Effector CD4-positive, alpha-beta T cell (primary cell): ENCODE measurements at regions not wholly inside any gene's neighbourhood (a gene's known extent, or its start where the extent isn't known, plus 50 kb on each side); places are given as distances from the start of the nearest gene placed in this dataset.

Experiments
- DNase-seq: peaks from one replicate; pipeline ENCODE4 v3.0.0-alpha.2; 2020

DNA sequence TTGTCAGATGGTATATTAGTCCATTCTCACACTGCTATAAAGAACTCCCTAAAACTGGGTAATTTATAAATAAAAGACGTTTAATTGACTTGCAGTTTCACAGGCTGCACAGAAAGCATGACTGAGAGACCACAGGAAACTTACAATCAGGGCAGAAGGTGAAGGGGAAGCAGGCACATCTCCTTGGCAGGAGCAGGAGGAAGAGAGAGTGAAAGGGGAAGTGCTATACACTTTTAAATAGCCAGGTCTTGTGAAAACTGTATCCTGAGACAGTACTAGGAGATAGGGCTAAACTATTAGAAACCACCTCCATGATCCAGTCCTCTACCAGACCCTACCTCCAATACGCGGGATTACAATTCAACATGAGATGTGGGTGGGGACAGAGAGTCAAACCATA, 193.9 kb upstream of the KCNG1 start:
- no peak for DNase-seq

DNA sequence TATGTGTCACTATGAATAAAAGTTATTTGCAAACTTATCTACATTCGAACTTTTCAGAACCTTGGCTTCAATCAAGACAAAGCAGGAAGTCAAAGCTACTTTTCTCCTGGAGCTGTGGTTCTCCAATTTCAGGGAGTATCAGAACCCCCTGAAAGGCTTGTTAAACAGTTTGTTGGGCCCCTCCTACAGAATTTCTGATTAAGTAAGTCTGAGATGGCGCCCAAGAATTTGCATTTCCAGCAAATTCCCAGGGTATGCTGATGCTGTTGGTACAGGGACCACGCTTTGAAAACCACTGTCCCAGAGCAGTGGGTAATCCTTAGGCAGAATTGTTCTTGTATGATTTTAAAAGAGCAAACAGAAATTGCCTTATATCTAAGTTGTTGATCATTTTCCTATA, 189.9 kb upstream of the KCNG1 start:
- DNase-seq, result no peak

DNA sequence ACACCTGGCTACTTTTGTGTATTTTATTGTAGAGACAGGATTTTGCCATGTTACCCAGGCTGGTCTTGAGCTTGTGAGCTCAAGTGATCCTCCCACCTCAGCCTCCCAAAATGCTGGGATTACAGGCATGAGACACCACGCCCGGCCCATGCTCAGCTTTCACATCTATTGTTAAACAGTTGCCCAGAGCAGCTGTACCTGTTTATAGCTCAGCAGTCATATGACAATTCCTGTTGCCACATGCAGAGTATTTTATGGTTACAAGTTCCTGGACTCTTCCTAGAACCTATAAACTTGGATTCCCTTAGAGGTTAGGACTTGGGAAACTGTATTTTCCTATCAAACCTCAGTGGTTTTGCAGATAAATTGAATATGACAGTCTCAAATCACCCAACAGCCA, 188.3 kb upstream of the KCNG1 start:
- DNase-seq, result no peak

DNA sequence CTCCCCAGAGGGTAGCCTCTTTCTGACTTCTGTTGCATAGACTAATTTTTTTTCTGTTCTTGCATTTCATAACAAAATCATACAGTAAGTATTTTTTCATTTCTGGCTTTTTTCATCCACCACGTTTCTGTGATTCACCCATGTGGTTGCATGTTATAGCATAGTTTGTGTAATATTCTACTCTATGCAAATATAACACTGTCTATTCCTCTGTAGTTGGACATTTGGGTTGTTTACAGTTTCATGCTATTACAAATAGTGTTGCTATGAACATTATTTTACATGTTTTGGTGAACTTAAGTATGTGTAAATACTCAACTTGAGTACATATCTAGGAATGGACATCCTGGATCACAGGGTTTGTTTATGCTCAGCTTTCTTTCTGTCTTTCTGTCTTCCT, 187.2 kb upstream of the KCNG1 start:
- DNase-seq, result no peak

DNA sequence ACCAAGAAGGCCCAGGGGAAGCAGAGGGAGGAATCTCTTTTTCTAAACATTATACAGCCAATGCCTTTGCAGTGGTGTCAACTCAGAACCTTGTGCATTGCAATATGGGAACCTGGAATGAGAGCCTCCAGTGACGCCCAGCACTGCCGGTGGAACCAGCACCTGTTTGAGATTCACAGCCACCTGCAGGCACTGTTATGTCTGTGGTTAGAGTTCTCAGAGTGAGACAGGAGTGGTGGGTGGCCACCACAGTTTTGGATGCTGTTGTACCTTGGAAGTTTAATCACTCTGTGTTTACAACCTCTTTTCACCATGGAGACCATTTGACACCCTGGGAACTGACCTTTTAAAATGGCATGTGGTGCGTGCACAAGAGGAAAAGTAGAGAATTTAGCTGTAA, 185.3 kb upstream of the KCNG1 start:
- DNase-seq, result no peak

DNA sequence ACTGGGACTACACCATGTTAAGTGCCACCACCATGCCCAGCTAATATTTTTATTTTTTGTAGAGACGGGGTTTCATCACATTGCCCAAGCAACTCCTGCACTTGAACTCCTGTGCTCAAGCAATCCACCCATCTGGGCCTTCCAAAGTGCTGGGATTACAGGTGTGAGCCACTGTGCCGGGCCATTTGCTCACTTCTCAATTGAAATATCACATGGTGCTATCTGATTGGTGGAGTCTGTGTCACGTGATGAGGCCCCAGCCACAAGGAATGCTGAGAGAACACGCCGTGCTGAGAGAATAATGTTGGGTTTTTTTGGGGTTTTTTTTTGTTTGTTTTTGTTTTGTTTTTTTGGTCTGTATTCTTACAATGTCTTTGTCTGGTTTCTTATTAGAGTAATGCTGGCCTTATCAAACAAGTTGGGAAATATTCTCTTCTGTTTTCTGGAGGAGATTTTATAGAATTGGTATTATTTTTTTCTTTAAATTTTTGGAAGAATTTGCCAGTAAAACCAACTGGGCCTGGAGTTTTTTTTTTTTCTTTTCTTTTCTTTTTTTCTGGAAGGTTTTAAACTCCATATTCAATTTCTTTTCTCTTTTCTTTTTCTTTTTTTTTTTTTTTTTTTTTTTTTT, 183.2 kb upstream of the KCNG1 start:
- no peak for DNase-seq

DNA sequence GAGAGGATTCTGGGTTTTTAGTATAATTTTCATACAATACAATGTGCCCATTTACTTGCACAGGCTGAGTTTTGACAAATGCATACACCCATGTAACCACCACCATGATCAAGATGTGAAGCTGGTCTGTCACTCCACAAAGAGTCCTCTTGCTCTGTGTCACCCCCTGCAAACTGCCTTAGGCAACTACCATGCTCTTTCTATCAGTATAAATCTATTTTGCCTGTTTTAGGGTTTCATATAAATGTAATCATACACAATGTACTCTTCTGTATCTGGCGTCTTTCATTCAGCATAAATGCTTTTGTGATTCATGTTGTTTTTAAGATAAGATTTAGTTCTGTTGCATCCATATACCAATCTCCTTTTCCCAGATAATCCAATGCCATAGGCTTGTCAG, 181.9 kb upstream of the KCNG1 start:
- no peak for DNase-seq

DNA sequence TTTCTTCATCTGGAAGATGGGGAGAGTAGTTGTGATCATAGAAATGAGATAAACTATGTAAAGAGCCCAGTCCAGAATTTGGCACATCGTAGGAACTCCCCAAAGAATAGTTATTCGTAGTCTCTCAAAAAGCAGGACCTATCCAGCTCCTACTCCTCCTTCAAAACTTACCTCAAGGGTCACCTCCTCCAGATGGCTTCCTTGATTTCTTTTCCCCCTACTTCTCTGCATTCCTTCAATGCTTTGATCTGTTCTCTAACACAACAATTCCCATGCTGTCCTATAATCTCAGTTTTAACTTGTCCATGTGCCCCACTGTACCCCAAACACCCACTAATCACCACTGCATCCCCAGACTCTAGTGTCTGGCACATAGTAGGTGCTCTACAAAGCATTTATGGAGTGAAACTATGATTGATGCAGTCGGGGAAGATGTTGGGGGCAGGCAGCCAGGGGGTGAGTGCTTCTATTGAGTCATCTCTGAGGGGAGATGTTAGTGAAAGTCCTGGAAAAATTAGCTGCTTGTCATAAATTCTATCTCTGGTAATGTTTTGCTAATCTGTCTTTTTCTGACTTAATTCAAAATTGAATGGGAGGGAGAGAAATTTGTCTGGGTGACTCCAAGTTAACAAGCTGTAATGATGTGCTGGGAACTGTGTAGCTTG, 181.3 kb upstream of the KCNG1 start:
- no peak for DNase-seq

DNA sequence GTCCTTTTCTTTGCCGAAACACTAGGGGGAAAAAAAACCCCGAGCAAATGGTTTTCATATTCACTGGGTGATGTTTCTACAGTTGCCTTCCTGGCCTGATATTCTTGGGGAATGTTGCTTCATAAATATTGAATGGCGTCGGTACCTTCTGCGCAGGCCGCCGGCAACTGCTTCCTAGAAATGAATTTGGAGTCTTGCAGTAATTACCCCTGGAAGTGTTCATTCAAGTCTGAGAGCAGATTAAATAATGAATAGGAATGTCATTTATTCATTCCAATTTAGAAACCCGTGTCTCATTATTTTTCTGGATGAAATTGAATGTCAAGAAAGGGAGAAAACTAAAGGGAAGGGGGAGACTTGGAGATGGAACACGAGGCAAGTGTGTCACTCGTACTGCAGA, 179.4 kb upstream of the KCNG1 start:
- DNase-seq, result no peak

DNA sequence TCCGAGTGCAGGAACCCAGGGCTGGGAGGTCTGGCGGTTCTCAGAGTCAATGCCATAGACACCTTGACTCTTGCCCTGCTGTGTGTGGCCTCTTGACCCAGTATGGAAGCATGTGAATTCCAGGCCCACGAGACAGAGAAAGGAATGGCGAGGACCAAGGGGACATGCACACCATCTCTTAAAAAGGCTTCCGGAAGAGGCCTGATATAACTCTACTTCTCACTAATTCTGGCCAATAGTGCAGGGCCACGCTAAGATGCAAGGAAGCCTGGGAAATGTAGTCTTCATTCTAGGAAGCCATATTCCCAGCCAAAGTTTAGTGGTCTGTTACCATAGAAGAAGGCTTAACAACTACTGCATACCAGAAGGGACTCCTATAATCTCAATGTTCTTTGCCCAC, 177.0 kb upstream of the KCNG1 start:
- no peak for DNase-seq

DNA sequence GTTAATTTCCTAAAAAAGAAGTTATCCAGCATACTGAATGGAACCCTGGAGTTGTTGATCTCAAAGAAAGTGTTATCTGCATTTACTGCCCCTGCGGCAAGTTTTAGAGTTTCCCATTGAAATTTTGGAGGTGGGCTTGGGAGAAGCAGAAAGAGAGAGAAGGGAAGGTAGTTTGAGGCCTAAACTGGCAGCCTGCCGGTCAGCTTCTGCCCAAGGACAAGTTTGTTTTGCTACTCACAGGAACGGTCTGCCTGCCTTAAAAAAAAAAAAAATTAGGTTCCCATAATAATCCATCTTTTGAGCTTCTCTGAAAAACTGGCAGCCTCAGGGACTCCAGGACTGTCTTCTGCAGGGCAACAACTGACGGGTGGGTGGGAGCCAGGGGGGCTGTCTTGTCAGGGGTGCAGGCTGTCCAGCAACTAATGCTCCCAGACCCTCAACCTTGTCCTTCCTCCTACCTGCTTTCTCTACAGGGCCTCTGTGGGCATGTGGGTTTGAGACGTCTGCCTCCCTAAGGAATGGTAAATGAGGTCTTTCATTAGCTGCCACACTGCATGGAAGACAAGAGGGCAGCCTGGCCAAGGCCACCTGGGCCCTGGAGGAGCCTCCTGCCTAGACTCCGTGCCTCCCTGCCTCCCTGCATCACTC, 176.1 kb upstream of the KCNG1 start:
- DNase-seq, result no peak

DNA sequence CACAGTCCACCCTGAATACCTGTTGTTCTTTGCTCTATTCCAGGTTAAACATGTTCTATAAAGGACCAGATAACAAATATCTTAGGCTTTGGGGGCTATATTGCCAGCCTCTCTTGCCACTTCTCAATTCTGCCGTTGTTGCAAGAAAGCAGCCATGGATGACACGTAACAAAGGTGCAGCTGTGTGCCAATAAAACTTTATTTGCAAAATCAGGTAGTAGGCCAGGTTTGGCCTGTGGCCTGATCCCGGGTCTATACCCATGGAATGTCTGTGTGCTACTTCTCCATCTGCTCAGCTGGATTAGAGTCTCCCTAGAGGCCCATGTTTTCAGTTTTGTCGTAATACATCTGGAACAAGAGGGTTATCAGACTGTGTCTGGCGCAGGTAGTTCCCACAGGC, 175.3 kb upstream of the KCNG1 start:
- DNase-seq, result no peak

DNA sequence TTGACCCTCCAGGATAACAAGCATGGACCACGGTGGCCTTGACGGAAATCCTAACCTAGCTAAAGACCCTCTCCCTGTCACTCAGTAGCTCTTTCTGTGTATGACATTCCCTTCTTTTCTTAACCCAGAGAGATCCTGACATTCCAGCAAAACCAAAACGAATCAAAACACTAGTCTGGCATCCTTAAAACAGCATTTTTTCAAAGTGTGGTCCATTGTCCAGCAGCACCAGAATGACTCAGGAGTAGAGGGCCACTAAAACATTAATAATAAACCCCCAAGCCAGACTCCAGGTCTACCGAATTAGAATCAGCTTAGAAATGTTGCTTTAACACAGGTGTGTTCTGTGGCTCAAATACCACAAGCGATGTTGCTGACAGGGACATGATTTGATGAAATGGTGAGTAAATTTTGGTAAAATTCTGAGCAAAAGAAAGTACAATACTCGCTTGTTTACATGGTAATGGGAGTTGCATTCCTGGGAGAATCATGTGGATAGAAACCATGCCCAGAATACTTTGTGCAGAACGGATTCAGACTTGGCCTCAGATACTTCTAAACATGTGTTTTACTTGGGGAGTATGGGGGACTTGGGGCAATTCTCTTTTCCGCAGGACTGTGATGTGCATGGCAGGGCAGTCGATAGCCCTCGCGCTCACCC, 174.2 kb upstream of the KCNG1 start:
- no peak for DNase-seq

DNA sequence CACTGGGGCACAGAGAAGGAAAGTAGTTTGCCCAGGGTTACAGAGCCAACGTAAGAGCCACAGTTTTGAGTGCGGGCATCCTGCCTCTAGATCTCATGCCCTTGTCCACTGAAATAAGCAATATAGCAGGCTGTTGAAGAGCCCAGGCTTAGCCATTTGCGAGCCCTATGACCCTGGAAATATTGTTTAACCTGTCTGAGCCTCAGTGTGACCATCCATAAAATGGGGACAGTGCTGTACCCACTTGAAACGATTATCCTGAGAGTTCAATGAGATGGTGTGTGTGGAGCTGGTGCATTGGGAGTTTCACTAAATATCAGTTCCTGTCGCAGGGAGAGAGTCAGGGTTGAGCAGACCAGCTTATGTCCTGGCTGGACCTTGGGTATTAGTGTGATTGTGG, 173.1 kb upstream of the KCNG1 start:
- no peak for DNase-seq

DNA sequence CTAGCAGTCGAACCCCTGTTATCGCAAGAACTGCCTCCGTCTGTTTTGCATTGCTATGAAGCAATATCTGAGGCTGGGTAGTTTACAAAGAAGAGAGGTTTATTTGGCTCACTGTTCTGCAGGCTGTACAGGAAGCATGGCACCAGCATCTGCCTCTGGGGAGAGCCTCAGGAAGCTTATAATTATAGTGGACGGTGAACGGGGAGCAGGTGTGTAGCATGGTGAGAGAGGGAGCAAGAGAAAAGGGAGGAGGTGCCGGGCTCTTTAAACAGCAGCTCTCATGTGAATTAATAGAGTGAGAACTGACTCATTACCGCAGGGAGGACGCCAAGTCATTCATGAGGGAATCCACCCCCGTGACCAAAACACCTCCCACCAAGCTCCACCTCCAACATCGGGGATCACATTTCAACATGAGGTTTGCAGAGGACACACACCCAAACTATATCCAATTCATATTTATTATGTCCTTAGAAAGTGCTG, 172.6 kb upstream of the KCNG1 start:
- no peak for DNase-seq

DNA sequence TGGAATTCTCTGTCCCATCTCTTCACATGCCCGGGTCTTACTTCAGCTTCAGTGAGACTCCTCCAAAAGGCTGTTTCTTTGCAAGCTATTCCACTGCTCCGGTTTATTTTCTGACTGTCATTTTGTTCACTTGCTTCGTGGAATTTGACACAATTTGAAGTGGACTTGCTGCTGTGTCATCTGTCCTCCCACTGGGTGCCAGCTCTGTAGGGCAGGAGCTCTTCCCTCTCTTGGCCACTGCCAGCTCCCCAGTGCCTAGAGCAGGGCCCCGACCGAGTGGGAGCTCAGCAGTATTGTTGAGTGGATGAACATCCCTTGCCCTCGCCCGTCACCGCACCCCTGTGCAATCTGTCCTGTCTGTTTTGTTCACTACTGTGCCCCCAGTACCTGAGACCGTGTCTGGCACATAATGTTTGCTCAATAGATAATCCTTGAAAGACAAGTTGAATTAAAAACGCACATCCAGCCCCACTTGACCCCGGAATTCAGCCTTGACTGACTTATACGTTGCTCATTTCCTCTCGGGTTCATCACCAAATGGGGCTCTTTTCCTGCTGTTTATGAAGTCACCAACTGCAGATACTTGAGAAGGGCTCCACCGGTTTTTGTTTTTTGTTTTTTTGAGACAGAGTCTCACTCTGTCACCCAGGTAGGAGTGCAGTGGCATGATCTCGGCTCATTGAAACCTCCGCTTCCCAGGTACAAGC, 170.3 kb upstream of the KCNG1 start:
- DNase-seq, result no peak

DNA sequence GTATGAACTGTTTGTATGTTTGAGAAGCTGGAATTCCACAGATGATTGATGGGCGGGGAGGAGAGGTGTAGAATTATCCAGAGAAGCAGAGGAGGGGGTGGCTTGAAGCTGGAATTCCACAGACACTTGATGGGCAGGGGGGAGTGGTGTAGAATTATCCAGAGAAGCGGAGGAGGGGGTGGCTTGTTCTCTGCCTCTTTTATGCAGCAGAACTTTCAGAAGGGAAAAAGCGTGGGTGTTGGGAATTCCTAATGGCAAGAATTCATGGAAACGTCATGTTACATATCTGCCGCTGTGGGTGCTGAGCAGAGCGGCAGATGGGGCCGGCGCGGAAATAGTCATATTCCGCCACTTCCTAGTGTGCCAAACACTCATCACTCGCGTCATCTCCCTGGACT, 167.9 kb upstream of the KCNG1 start:
- DNase-seq, result no peak

DNA sequence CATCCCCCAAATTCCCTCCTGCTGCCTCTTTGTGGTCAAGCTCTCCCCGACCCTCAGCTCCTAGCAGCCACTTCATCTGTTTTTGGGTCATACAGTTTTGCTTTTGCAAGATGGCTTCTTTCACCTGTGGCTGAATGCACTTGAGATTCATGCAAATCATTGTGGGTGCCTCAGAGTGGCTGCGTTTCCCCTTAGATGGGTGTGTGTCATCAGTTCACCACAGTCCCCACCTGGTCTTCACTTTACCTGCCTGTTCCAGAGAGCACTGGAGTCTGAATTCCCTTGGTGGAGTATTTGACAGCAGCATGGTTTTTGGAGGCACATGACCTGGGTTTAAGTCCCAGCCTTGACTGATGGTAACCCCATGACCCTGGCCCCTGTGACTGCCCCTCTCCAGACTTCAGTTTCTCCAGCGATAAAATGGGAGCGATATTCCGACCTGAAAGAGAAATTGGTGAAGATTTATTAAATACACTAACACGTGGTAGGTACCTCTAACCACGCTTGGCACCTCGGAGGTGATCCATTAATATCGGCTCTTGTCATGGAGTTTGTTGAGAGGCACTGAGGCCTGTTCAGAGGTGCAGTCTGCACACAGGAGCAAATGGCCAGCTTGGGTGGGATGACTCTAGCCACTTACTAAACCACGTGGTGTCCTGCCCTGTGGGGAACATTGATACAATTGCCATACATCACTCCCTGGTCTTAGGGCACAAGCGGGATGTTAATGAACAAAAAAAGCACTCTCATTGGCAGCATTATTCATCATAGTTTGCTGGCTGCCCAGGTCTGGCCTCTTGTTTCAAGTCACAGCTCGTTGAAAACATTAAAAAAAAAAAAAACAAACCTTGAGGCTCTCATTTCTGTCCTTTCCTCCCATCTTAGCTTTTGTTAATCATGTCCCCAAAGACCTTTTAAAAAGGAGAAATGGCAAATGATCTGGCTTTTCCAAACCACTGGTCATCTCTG, 167.2 kb upstream of the KCNG1 start:
- no peak for DNase-seq

DNA sequence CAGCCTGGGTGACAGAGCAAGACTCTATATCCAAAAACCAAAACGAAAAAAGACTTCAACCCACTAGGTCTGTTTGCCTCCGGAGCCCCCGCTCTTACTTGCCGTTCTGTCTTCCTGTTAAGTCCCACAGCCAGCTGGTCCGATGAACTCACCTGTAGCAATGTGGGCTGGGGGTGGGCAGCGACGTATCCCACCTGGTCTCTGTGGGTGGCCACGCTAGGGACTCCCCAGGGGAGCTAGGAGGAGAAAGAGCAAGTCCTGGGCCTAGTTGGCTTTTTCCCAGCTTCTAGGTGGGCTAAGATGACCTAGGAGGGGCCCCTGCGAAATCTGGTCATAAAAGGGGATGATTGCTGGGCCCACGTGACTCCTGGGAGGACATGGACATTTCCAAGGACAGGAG, 166.0 kb upstream of the KCNG1 start:
- no peak for DNase-seq

DNA sequence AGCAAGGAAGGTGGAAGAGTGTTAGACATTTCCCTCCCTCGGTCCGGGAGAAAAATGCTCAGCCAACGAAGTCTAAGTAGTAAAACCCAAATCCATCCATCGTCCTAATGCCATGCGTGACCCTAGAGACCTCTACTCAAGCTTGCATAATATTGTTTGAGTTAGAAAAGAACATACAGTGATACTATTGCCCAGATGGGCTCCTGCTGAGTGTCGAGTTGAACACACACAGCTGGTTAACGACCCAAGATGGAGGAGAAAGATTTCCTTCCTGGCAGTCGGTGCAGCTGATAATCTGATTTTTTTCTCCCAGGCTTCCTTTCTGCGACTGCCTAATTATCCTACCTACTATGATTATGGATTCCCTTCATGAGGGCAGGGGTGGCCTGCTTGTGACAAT, 164.4 kb upstream of the KCNG1 start:
- no peak for DNase-seq

DNA sequence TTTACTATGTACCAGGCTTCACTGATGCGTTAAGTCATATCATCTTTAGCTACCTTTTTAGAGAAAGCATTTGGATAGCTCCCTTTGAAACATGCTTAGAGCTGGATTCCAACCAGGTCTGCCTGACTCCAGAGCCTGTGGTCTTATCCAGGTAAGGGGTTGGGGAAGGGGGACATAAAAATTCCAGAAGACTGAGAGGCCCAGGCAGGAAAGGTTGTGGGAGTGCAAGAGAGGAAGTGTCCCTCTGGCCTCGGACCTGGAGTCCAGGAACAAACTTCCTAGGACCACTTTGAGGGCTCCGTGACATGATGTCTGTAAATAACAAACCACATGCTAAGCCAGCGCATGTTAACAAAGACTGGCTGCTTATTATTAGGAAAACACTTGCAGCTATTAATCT, 163.0 kb upstream of the KCNG1 start:
- no peak for DNase-seq

DNA sequence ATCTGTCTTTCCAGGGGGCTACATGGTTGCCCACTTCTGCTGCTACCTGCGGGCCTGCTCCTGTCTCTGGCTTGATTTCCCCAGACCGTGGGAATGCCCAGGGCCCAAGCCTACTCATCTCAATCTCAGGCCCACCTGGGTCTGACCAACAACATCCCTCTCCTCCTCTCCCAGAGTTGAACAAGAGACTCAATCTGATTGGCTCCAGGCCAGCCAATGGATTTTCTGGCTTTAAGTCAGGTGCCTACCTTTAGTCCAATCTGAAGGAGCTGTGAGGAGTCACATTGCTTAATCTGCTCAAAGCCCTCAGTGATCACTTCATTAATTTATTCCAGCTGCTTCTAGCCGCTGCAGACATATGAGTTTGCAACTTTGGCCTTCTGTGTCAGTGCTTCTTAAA, 162.4 kb upstream of the KCNG1 start:
- no peak for DNase-seq
